CD1c-positive myeloid dendritic cell (primary cell): ENCODE measurements at regions not wholly inside any gene's neighbourhood (a gene's known extent, or its start where the extent isn't known, plus 50 kb on each side); places are given as distances from the start of the nearest gene placed in this dataset.

ENCODE experiments used
- DNase-seq: peaks from one replicate; pipeline ENCODE4 v3.0.0-alpha.2; 2016; ENCODE audit errors: extremely low spot score

DNA sequence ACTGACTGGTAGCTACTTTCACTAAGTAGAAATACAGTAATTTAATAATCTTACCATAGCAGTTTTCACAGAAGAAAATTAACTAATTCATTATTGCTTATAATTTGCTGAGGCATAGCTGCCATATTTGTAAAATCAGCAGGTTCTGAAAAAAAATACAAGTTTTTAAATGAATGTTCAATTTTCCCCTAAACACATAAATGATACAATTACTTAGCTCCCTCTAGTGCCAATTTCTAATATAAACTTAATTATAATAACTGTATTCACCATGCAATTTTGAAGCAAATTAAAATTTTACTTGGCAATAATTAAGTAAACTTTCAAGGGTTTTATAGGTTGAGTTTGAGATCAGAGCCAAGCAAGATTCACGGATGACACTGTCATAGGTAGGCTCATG, 1321.6 kb upstream of the ACVR2A start:
- DNase-seq: no peak

DNA sequence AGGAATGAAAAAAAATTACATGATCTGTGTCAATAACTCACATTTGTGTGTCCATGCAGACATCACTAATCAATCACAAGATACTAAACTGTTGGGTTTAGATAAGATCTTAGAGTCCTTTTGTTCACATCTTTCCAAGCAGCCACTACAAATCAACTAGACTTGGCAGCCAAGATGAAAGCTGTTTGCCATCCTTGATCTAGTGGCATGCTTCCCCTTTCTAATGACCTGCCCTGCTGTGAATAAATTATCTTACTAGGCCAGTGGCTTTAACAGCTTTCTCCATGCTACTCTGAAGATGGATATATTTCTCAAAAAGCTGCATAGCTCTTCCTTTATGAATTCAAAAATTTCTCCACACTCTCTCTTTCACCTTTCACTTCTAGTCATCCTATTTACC, 1338.0 kb upstream of the ACVR2A start:
- DNase-seq: no peak

DNA sequence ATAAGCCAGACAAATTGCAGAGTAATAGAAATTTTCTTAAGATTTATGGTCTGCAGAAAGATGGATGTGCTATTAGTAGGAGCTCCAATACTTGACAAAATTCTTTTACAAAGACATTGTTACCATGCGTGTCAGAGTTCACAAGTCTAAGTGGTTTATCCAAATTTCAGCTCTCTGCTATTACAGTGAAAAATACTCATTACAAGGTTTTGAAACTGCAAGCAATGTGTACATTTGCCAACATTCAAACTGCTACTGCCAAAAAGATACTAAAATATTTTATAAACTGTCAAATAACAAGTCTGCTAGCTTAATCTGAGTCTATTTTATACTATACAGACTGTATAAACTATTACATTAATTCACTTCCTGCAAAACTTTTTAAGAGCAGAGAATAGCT, 1341.5 kb upstream of the ACVR2A start:
- no peak for DNase-seq

DNA sequence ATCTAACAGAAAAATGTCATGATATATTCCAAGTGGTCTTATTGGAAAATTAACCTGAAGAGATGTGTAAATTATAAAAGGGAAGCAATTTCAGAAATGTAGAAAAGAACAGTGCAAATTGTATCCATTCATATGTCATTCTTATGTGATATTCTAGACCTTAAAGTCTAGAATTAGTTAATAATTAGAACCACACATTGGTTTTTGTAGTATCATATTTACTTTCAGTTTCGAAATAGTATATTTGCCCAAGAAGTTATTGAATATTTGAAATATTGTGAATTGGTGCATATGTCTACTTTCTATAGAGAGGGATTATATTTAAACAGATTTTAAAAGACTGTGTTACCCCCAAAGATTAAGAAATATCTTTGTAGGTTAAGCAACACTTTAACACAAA, 1348.6 kb upstream of the ACVR2A start:
- DNase-seq: no peak

DNA sequence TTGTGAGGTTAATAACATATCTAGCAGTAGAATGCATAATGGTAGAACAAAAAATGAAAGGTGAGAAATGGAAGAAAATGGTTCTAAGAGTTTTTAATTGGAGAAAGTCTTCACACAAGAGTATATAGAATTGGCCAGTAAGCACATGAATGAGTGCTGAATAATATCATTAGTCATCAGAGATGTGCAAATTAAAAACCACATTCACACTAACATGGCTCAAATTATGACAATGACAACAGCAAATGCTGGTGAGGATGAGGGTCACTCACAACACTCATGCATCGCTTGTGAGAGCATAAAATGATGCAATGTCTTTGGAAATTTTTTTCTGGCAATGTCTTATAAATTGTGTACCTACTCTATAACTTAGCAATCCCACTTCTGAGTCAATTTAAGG, 1355.4 kb upstream of the ACVR2A start:
- DNase-seq: no peak

DNA sequence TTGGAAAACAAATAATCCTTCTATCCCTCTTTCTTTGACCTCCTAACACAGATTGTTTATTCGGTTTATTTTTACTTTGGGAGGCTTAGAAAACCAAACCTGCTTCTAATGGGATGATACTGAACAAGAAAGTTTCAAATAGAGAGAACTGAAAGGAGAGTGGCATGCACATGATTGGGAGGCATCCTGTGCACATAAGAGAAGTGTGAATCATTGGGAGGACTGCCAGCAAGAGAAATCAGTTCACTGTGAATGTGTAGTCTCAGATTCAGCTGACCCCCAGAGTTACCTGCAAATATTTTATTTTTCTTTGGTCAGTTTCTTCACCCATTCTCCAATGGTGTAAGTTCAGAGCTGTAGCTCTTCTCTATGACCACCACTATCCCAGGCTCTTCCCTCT, 1363.2 kb upstream of the ACVR2A start:
- DNase-seq: no peak

DNA sequence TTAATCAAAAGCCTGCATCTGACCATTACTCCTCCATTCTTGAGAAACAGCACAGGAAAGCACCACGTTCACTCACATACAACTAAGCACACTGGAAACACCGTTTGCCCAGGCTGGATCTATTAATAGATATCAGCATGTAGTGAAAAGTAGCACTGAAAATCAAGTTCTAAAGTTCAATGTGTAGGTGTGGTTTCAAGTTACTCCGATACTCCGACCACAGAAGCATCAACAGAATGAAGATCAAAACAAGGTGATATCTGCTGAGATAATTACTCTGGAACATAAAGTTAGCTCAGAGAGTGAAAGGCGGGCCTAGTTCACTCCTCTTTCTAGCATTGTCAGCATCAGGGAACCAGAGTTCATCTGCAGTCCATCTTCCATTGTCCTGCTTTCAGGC, 1367.4 kb upstream of the ACVR2A start:
- DNase-seq: no peak

DNA sequence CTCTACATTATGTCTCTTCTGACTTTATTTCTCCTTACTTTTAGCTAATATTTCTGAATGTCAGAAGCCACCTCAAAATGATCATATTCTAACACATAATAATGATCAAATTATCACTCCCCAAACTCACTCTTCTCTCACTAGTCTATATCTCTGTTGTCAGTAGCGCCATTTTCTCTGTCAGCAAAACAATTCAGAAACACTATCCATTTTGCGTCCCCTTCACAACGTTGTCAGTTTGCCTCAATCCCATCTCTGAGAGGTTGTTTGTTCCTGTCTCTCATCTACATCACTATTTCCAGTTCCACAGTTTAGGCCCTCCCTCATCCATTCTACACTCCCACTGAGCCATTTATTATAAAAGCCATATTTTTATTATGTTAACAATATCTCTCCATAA, 1376.3 kb upstream of the ACVR2A start:
- DNase-seq: no peak

DNA sequence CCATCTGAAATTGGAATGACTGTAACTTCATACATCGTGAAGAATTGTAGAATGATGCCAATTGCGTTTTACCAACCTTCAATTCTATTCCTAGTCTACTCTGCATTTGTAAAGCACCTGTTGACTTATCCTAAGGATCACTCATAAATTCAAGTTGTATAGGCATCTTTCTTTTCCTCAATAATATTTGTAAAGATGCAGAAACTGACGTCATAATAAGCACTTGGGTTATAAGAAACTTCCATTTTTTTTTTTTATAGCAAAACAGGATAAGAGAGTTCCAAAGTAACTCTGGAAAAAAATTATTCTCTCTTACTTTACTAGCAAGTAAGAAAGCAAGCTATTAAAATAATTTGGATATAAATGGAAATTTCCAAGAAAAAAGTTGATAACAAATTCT, 1377.4 kb upstream of the ACVR2A start:
- no peak for DNase-seq

DNA sequence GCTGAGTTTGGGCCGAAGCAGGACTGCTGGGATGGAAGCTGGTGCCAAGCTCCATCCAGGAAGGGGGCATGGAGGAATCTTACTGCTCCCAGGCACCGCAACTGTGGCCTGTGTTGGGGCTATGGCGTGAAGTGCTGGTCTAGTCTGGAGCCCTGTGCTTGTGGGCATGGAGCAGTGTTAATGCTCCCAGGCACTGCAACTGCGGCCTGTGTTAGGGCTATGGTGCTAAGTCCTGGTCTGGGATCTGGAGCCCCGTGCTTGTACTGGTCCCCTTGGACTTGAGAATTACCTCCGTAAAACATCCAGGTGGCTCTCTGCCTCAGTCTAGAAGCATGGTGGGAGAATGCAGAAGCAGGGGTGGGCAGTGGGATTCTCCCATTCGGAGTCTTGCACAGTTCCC, 1379.4 kb upstream of the ACVR2A start:
- no peak for DNase-seq

DNA sequence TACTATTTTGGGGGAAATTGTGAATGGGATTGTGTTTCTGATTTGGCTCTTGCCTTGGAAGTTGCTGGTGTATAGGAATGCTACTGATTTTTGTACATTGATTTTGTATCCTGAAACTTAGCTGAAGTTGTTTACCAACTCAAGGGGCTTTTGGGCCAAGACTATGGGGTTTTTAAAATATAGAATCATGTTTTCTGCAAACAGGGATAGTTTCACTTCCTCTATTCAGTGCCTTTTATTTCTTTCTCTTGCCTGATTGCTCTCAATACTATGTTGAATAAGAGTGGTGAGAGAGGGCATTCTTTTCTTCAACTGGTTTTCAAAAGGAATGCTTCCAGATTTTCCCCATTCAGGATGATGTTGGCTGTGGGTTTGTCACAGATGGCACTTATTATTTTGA, 1383.8 kb upstream of the ACVR2A start:
- no peak for DNase-seq

DNA sequence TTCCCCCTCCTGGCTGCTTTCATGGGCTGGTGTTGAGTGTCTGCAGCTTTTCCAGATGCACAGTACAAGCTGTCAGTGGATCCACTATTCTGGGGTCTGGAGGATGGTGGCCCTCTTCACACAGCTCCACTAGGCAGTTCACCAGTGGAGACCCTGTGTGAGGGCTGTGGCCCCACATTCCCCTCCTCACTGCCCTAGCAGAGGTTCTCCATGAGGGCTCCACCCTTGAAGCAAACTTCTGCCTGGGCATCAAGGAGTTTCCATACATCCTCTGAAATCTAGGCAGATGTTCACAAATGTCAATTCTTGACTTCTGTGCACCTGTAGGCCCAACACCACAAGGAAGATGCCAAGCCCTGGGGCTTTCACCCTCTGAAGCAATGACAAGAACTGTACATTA, 1386.2 kb upstream of the ACVR2A start:
- DNase-seq: no peak

DNA sequence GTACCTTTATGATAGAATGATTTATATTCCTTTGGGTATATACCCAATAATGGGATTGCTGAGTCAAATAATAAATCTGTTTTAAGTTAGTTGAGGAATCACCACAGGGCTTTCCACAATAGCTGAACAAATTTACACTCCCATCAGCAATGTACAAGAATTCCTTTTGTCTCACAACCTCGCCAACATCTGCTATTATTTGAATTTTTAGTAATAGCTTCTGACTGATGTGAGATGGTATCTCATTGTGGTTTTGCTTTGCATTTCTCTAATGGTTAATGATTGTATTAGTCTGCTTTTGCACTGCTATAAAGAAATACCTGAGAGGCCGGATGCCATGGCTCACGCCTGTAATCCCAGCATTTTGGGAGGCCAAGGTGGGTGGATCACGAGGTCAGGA, 1387.6 kb upstream of the ACVR2A start:
- DNase-seq: no peak

DNA sequence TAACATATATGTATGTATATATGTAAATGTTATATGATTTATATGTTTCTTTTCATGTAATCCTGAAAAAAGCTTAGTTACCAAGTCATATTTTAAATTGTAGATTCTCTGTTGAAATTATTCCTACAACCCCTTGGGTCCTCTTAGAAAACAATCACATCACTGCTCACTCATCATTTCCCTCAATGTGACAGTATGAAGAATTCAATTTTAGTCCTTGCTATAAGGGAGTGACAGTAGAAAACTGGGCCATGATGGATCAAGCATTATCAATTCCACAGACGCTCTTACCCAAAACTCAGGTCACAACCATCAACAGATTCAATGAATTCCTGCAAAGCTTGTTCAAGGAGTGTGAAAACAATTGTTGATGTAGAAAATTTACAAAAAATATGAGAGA, 1389.5 kb upstream of the ACVR2A start:
- DNase-seq: no peak

DNA sequence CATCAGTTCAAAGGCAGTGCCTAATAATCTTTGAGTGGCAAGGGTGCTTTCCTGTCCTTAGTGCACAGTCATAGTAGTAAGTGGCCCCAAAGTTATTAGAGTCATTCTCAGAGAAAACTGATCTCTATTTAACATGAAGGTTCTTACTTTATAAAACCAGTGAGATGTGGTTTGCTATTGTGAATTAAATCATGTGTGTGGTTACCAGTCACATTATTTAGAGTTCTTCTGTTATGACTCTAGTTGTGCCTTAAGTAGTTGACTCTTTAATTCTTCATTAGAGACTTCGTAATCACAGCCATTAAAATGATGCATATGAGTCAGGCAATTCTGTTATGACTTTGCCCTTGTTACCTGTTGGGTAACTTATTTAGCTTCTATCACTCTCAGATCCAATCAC, 1392.9 kb upstream of the ACVR2A start:
- DNase-seq: no peak

DNA sequence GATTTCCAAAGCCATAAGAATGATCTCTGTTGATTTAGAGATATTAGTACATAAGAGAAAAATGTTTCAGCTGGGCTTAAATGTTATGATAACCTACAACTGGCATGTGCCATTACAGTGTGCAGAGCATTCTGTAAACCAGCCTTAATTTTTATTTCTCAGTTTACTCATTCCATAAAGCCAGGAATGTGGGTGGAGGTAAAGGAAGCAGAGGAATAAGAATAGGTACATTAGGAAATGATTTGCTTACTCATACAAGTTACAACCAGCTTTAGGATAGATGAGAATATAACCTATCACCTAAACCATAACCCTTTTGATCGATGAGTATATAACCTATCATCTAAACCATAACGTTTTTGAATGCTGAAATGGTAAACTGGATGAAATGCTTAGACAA, 1394.7 kb upstream of the ACVR2A start:
- DNase-seq: no peak

DNA sequence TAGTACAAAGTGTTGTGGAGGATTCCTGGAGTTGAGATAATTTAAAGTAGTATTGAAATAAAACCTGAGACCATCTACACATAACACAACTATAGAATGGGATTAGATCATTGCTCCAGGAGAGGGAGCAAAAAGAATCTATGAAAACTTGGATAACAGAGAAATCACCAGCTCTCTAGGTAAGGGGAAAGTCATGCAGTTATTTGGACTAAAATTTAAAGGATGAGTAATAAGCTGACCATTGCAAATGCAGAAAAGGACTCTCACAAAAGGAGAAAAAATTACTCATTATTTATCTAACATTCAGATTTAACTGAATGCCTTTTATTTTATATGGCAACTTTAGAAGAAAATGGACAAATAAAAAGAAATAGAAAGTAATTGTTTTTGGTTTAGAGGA, 1399.8 kb upstream of the ACVR2A start:
- no peak for DNase-seq

DNA sequence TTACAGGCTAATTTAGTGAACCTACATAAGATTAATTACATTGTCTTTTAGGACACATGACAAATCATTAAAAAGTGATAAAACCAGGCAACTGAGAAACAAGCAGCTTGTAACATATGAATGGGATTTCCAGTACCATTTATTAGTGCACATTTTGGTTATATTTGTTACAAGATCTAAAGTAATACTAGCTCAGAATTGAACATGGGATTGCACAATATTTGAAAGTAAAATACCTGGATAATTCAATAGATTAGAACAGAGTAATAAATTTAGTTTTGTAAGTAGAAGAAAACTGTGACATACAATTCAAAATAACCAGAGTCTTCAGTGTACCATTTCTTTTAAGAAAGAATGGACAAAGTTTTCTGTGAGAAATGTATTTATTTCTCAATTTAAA, 1400.7 kb upstream of the ACVR2A start:
- DNase-seq: no peak

DNA sequence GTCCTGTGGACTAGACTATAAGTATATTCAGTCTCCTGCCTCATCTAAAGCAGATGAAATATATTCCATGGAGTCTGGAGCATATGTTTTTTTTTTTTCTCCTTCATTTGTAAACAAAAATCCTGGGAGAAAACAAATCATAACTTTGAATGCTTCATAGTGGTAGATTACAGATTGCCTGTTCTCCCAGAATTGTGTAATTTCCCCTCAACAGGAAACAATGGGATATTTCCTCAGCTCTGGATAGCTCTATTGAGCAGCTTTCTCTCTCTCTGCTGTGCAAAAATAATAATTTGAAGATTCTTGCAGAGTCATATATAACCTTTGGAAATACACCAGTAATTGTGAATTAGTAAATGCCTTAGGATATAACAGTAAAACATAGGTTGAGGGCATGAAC, 1406.6 kb upstream of the ACVR2A start:
- no peak for DNase-seq

DNA sequence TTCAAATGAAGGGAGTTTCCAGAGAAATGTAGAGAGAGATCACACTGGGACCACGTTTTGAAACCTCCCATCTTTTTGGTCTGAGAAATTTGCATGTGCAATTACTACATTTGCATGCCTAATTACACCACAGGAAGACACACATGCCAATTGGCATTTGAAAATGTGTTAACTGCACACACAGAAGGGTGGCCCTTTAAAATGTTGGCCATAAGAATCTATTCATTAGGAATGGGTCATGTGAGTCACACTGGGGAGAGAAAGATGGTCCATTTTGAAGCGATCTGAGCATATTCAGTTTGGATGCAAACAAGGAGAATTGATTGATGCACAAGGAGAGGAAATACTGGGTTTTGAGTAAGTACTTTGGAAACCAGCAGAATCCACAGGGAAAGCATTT, 1407.1 kb upstream of the ACVR2A start:
- no peak for DNase-seq

DNA sequence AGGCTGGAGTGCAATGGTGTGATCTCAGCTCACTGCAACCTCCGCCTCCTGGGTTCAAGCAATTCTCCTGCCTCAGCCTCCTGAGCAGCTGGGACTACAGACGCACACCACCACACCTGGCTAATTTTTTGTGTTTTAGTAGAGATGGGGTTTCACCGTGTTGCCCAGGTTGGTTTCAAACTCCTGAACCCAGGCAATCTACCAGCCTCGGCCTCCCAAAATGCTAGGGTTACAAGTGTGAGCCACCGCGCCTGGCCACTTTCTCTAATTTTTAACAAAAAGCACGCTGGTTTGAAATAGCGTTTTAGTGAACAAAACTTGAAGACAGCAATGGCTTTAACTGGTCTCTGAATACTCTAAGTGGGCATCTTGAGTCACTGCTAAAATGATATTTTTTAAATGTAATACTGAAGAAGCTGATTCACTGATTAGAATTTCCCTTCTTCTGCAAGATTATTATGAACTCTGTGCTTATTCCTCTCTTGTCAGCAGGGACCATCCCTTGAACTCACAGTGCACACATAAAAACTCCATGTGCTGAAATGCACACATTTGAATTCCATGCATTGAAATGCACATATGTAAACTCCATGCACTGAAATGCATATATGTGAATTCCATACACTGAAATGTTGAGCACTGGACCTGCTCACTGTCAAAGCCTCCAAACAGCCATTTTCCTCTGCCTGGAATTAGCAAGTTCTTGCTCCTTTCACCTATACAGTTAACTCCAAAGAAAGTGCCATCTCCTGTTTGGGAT, 1411.5 kb upstream of the ACVR2A start:
- DNase-seq: no peak

DNA sequence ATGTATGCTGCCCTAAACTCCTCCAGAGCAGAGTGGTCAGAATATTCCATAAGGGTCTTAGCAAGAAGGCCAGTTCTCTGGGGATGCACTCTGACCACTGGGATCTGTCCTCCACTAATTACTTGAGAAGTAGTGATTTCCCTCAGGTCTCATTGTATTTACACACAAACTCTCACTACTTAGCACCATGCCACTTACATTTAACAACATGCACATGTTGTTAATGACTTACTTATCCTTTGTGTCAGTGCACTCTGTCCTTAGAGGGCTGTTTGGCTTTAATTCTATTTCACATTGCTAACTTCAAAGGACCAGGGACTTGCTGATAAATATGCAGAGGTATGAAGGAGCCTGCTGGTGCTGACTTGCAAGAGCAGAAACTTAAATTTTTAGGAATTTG, 1415.5 kb upstream of the ACVR2A start:
- no peak for DNase-seq

DNA sequence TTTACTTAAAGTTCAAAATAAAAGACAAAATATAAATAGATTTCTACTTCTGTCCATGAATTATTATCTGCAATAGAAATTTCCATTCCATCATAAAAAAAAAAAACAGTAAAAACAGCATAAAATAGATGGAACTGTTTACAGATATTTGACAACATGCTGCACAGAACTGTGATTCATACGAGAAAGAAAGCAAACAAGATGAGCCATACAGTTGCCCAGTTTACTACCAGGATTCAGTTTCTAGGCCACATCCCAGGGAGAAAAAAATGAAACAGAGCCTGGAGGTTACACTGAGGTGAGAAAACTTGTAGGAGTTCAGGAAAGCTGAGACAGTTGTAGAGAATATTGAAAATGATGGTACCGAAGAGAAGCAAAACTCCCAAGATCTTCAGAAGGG, 1426.9 kb upstream of the ACVR2A start:
- no peak for DNase-seq

DNA sequence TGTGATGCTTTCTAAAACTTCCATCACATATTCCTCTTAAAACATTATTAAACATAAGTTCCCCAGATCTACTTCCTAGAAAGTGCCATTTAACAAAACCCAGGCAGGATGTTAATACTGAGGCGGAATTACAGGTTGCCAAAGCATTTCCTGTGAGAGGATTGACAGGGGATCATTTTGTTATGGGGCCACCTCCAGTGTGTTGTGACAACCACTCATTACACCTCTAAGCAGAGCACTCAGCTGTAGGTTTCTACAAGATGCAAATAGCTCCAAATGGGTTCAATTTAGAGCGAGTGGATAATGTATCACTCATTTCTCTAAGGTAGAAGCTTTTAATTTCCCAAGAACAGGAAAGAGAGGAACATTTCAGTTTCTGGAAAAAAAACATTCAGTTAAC, 1429.5 kb upstream of the ACVR2A start:
- DNase-seq: no peak

DNA sequence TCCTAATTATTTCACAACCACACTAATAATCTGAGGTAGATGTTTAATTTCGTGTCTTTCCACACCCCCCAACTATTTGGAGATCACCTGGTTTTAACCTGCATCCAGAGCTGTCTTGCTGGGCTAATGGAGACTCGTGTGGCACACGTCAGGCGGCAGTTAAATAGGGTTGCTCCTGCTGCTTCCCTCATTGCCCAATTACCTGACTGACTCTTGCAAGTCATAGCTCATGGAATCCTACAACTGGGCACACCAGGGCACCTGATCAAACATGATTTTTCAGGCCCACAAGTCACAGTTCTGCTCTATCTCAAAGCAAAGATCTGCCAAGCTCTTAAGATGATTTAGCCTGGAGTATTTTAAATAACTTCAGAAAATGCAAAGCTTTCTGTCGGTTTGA, 1430.4 kb upstream of the ACVR2A start:
- DNase-seq: no peak
